KMS-11 (cell line): ENCODE measurements at regions not wholly inside any gene's neighbourhood (a gene's known extent, or its start where the extent isn't known, plus 50 kb on each side); places are given as distances from the start of the nearest gene placed in this dataset.

Experiments
- H2AFZ ChIP-seq: fragments of 200-600 bp; sonication (generic); 2 replicates; pipeline ENCODE4 v1.6.1; 2016; ENCODE audit warnings: antibody characterized with exemption, mixed run types, low read depth
- H3K27ac ChIP-seq: fragments of 200-600 bp; sonication (generic); 2 replicates; pipeline ENCODE4 v1.6.1; 2016; ENCODE audit warnings: mild to moderate bottlenecking, mixed run types
- H3K27me3 ChIP-seq: fragments of 200-600 bp; sonication (generic); 2 replicates; pipeline ENCODE4 v1.6.1; 2017; ENCODE audit warnings: mild to moderate bottlenecking, low read depth, mixed run types, moderate library complexity; ENCODE audit not compliant: insufficient read depth
- H3K36me3 ChIP-seq: fragments of 200-600 bp; sonication (generic); 2 replicates; pipeline ENCODE4 v1.6.1; 2017; ENCODE audit warnings: mild to moderate bottlenecking, mixed run types; ENCODE audit not compliant: insufficient read depth
- H3K4me1 ChIP-seq: fragments of 200-600 bp; sonication (generic); 2 replicates; pipeline ENCODE4 v1.6.1; 2016; ENCODE audit warnings: mild to moderate bottlenecking, low read depth, mixed run types; ENCODE audit not compliant: poor library complexity, severe bottlenecking
- H3K4me2 ChIP-seq: fragments of 200-600 bp; sonication (generic); 2 replicates; pipeline ENCODE4 v1.7.0; 2016; ENCODE audit warnings: mild to moderate bottlenecking, mixed run types
- H3K4me3 ChIP-seq: fragments of 200-600 bp; sonication (generic); IDR thresholded peaks from 2 replicates; pipeline ENCODE4 v1.6.1; 2017; ENCODE audit warnings: low read depth, low read length, mixed read lengths; ENCODE audit not compliant: insufficient read depth
- H3K79me2 ChIP-seq: fragments of 200-600 bp; sonication (generic); 2 replicates; pipeline ENCODE4 v1.6.1; 2016; ENCODE audit warnings: low read depth, mixed run types; ENCODE audit not compliant: insufficient read depth
- H3K9ac ChIP-seq: fragments of 200-600 bp; sonication (generic); 2 replicates; pipeline ENCODE4 v1.6.1; 2016; ENCODE audit warnings: mild to moderate bottlenecking, mixed run types
- H4K20me1 ChIP-seq: fragments of 200-600 bp; sonication (generic); 2 replicates; pipeline ENCODE4 v1.6.1; 2016; ENCODE audit warnings: mild to moderate bottlenecking, mixed run types; ENCODE audit not compliant: insufficient read depth
- CTCF ChIP-seq: fragments of 200-600 bp; sonication (generic); conservative IDR thresholded peaks from 2 replicates; pipeline ENCODE4 v1.6.1; 2017; ENCODE audit warnings: low read depth, mild to moderate bottlenecking, antibody characterized with exemption, low read length, moderate library complexity, mixed read lengths

- no peak overlapping the region for H3K4me2 ChIP-seq
- no peak overlapping the region for H2AFZ ChIP-seq
- peaks cover 33% of the 10 kb centered on the region for H3K4me1 ChIP-seq
- no peak for TF ChIP-seq CTCF
- H4K20me1 ChIP-seq = no peaks in the 10 kb centered on the region
- H3K27ac ChIP-seq = no peak overlapping the region
- no peaks in the 10 kb centered on the region for H3K27me3 ChIP-seq
- H3K9ac ChIP-seq = no peak overlapping the region
- no peaks in the 10 kb centered on the region for H3K36me3 ChIP-seq
- H3K79me2 ChIP-seq = no peaks in the 10 kb centered on the region
- H3K4me3 ChIP-seq = no peak overlapping the region
Observed at GRCh38 chr4:24192018-24192641, 302.3 kb upstream of the PPARGC1A start.

GRCh38 chr4:24190761-24191695, 301.2 kb upstream of the PPARGC1A start:
- Histone ChIP-seq H4K20me1 (no peaks in the 10 kb centered on the region), H3K36me3 (no peaks in the 10 kb centered on the region), H3K4me2 (no peak overlapping the region), H3K27me3 (no peaks in the 10 kb centered on the region), H3K4me1 (peaks cover 38% of the 10 kb centered on the region), H3K9ac (no peak overlapping the region), H3K79me2 (no peaks in the 10 kb centered on the region), H3K27ac (no peak overlapping the region), H3K4me3 (no peak overlapping the region), H2AFZ (no peak overlapping the region)
- TF ChIP-seq CTCF = no peak

GRCh38 chr4:24188459-24188858, 298.6 kb upstream of the PPARGC1A start:
- Histone ChIP-seq H4K20me1 (no peaks in the 10 kb centered on the region), H3K79me2 (no peaks in the 10 kb centered on the region), H2AFZ (peak overlapping the region; percentile 39; the same call in 1 of the 2 replicates), H3K27me3 (no peaks in the 10 kb centered on the region), H3K27ac (peak overlapping the region; percentile 80), H3K9ac (peak overlapping the region; percentile 39; the same call in 1 of the 2 replicates), H3K4me3 (no peak overlapping the region), H3K4me1 (peaks cover 48% of the 10 kb centered on the region), H3K36me3 (no peaks in the 10 kb centered on the region), H3K4me2 (peak overlapping the region; percentile 81)
- TF ChIP-seq CTCF = no peak

- TF ChIP-seq CTCF = no peak
- no peak overlapping the region for H3K4me2 ChIP-seq
- H3K4me1 ChIP-seq = peaks cover 48% of the 10 kb centered on the region
- no peaks in the 10 kb centered on the region for H3K27me3 ChIP-seq
- H2AFZ ChIP-seq = no peak overlapping the region
- no peaks in the 10 kb centered on the region for H3K79me2 ChIP-seq
- H3K9ac ChIP-seq = no peak overlapping the region
- no peaks in the 10 kb centered on the region for H3K36me3 ChIP-seq
- no peak overlapping the region for H3K27ac ChIP-seq
- no peak overlapping the region for H3K4me3 ChIP-seq
- no peaks in the 10 kb centered on the region for H4K20me1 ChIP-seq
Observed at GRCh38 chr4:24186466-24186865, 296.6 kb upstream of the PPARGC1A start.
